ENCODE measurements at regions not wholly inside any gene's neighbourhood (a gene's known extent, or its start where the extent isn't known, plus 50 kb on each side); places are given as distances from the start of the nearest gene placed in this dataset.

- Histone ChIP-seq H2AFZ (ENCODE audit: insufficient read depth, low read length, poor library complexity) (no peak overlapping the region), H2AK5ac (ENCODE audit: low read length) (no peak overlapping the region), H3K4ac (ENCODE audit: low read depth, low read length) (no peak overlapping the region), H2BK120ac (ENCODE audit: insufficient read depth, low read length, poor library complexity) (no peak overlapping the region), H4K12ac (ENCODE audit: low read depth, low read length) (no peak overlapping the region), H4K91ac (ENCODE audit: low read depth, low read length) (no peak overlapping the region), H3K4me3 (ENCODE audit: low read depth, low read length) (no peak overlapping the region), H3K23ac (ENCODE audit: low read length) (no peak overlapping the region), H3K79me2 (ENCODE audit: control insufficient read depth, insufficient read depth, low read length, poor library complexity) (no peaks in the 10 kb centered on the region), H3K36me3 (ENCODE audit: control insufficient read depth in 1 of 2, insufficient read depth in 2 of 2, low read length in 2 of 2) (no peaks in the 10 kb centered on the region), H3K27ac (ENCODE audit: low read depth, low read length) (no peak overlapping the region), H3K9me3 (ENCODE audit: insufficient read depth, low read depth, low read length) (peaks cover 2% of the 10 kb centered on the region), H3K14ac (ENCODE audit: low read length) (no peak overlapping the region), H2BK12ac (ENCODE audit: low read length) (no peak overlapping the region), H2BK5ac (ENCODE audit: low read depth, low read length, poor library complexity) (no peak overlapping the region), H3K9ac (ENCODE audit: low read length) (no peak overlapping the region), H3K4me1 (ENCODE audit: control insufficient read depth in 1 of 2, insufficient read depth in 2 of 2, low read length in 2 of 2) (no peaks in the 10 kb centered on the region), H3K27me3 (ENCODE audit: insufficient read depth, low read length) (no peaks in the 10 kb centered on the region), H3K79me1 (ENCODE audit: low read length) (no peaks in the 10 kb centered on the region), H3K4me2 (ENCODE audit: low read length) (no peak overlapping the region), H3K18ac (ENCODE audit: low read length) (no peak overlapping the region), H4K8ac (ENCODE audit: low read depth, low read length) (no peak overlapping the region)
- no peak for DNase-seq
- WGBS (ENCODE audit: extremely low coverage, insufficient coverage, insufficient read length), result no CpG with 5 or more reads among the region's 3 CpGs
Measured at GRCh38 chr5:163190283-163190682, 247.1 kb upstream of the CCNG1 start.

- Histone ChIP-seq H3K79me1 (ENCODE audit: low read length) (no peaks in the 10 kb centered on the region), H3K4me2 (ENCODE audit: low read length) (no peak overlapping the region), H3K9me3 (ENCODE audit: insufficient read depth, low read depth, low read length) (peaks cover 2% of the 10 kb centered on the region), H3K4ac (ENCODE audit: low read depth, low read length) (no peak overlapping the region), H3K9ac (ENCODE audit: low read length) (no peak overlapping the region), H2AK5ac (ENCODE audit: low read length) (no peak overlapping the region), H3K23ac (ENCODE audit: low read length) (no peak overlapping the region), H4K91ac (ENCODE audit: low read depth, low read length) (no peak overlapping the region), H3K27me3 (ENCODE audit: insufficient read depth, low read length) (no peaks in the 10 kb centered on the region), H4K12ac (ENCODE audit: low read depth, low read length) (no peak overlapping the region), H2AFZ (ENCODE audit: insufficient read depth, low read length, poor library complexity) (no peak overlapping the region), H4K8ac (ENCODE audit: low read depth, low read length) (no peak overlapping the region), H3K4me1 (ENCODE audit: control insufficient read depth in 1 of 2, insufficient read depth in 2 of 2, low read length in 2 of 2) (no peaks in the 10 kb centered on the region), H3K4me3 (ENCODE audit: low read depth, low read length) (no peak overlapping the region), H3K14ac (ENCODE audit: low read length) (no peak overlapping the region), H3K79me2 (ENCODE audit: control insufficient read depth, insufficient read depth, low read length, poor library complexity) (no peaks in the 10 kb centered on the region), H2BK12ac (ENCODE audit: low read length) (no peak overlapping the region), H2BK5ac (ENCODE audit: low read depth, low read length, poor library complexity) (no peak overlapping the region), H3K27ac (ENCODE audit: low read depth, low read length) (no peak overlapping the region), H2BK120ac (ENCODE audit: insufficient read depth, low read length, poor library complexity) (no peak overlapping the region), H3K18ac (ENCODE audit: low read length) (no peak overlapping the region), H3K36me3 (ENCODE audit: control insufficient read depth in 1 of 2, insufficient read depth in 2 of 2, low read length in 2 of 2) (no peaks in the 10 kb centered on the region)
- DNase-seq, result no peak
- no CpG with 5 or more reads among the region's 1 CpG for WGBS (ENCODE audit: extremely low coverage, insufficient coverage, insufficient read length)
Measured at GRCh38 chr5:163190784-163191183, 246.6 kb upstream of the CCNG1 start.

- H2BK5ac ChIP-seq (ENCODE audit: low read depth, low read length, poor library complexity), result no peak overlapping the region
- H2BK12ac ChIP-seq (ENCODE audit: low read length), result no peak overlapping the region
- H3K4ac ChIP-seq (ENCODE audit: low read depth, low read length), result no peak overlapping the region
- H4K91ac ChIP-seq (ENCODE audit: low read depth, low read length), result no peak overlapping the region
- H3K27me3 ChIP-seq (ENCODE audit: insufficient read depth, low read length), result no peaks in the 10 kb centered on the region
- H3K27ac ChIP-seq (ENCODE audit: low read depth, low read length), result no peak overlapping the region
- no peak overlapping the region for H2BK120ac ChIP-seq (ENCODE audit: insufficient read depth, low read length, poor library complexity)
- no peaks in the 10 kb centered on the region for H3K4me1 ChIP-seq (ENCODE audit: control insufficient read depth in 1 of 2, insufficient read depth in 2 of 2, low read length in 2 of 2)
- no peak overlapping the region for H2AFZ ChIP-seq (ENCODE audit: insufficient read depth, low read length, poor library complexity)
- H2AK5ac ChIP-seq (ENCODE audit: low read length), result no peak overlapping the region
- no peaks in the 10 kb centered on the region for H3K79me1 ChIP-seq (ENCODE audit: low read length)
- H3K9ac ChIP-seq (ENCODE audit: low read length), result no peak overlapping the region
- no peaks in the 10 kb centered on the region for H3K9me3 ChIP-seq (ENCODE audit: insufficient read depth, low read depth, low read length)
- H3K18ac ChIP-seq (ENCODE audit: low read length), result no peak overlapping the region
- no peaks in the 10 kb centered on the region for H3K36me3 ChIP-seq (ENCODE audit: control insufficient read depth in 1 of 2, insufficient read depth in 2 of 2, low read length in 2 of 2)
- H3K79me2 ChIP-seq (ENCODE audit: control insufficient read depth, insufficient read depth, low read length, poor library complexity), result no peaks in the 10 kb centered on the region
- no peak overlapping the region for H4K12ac ChIP-seq (ENCODE audit: low read depth, low read length)
- no peak overlapping the region for H3K23ac ChIP-seq (ENCODE audit: low read length)
- WGBS (ENCODE audit: extremely low coverage, insufficient coverage, insufficient read length), result no CpG with 5 or more reads among the region's 7 CpGs
- H3K4me3 ChIP-seq (ENCODE audit: low read depth, low read length), result no peak overlapping the region
- no peak overlapping the region for H3K4me2 ChIP-seq (ENCODE audit: low read length)
- H4K8ac ChIP-seq (ENCODE audit: low read depth, low read length), result no peak overlapping the region
- DNase-seq, result no peak
- no peak overlapping the region for H3K14ac ChIP-seq (ENCODE audit: low read length)
Measured at GRCh38 chr5:163193886-163194285, 243.5 kb upstream of the CCNG1 start.

GRCh38 chr5:163205645-163206044, 231.8 kb upstream of the CCNG1 start:
- Histone ChIP-seq H4K8ac (ENCODE audit: low read depth, low read length) (no peak overlapping the region), H3K27me3 (ENCODE audit: insufficient read depth, low read length) (no peaks in the 10 kb centered on the region), H3K36me3 (ENCODE audit: control insufficient read depth in 1 of 2, insufficient read depth in 2 of 2, low read length in 2 of 2) (no peaks in the 10 kb centered on the region), H3K4me1 (ENCODE audit: control insufficient read depth in 1 of 2, insufficient read depth in 2 of 2, low read length in 2 of 2) (no peaks in the 10 kb centered on the region), H4K12ac (ENCODE audit: low read depth, low read length) (no peak overlapping the region), H3K9me3 (ENCODE audit: insufficient read depth, low read depth, low read length) (no peaks in the 10 kb centered on the region), H3K4ac (ENCODE audit: low read depth, low read length) (no peak overlapping the region), H4K91ac (ENCODE audit: low read depth, low read length) (no peak overlapping the region), H3K18ac (ENCODE audit: low read length) (no peak overlapping the region), H2AFZ (ENCODE audit: insufficient read depth, low read length, poor library complexity) (no peak overlapping the region), H2BK5ac (ENCODE audit: low read depth, low read length, poor library complexity) (no peak overlapping the region), H3K79me1 (ENCODE audit: low read length) (no peaks in the 10 kb centered on the region), H3K9ac (ENCODE audit: low read length) (no peak overlapping the region), H3K79me2 (ENCODE audit: control insufficient read depth, insufficient read depth, low read length, poor library complexity) (no peaks in the 10 kb centered on the region), H3K27ac (ENCODE audit: low read depth, low read length) (no peak overlapping the region), H2AK5ac (ENCODE audit: low read length) (no peak overlapping the region), H3K14ac (ENCODE audit: low read length) (no peak overlapping the region), H2BK120ac (ENCODE audit: insufficient read depth, low read length, poor library complexity) (no peak overlapping the region), H3K4me3 (ENCODE audit: low read depth, low read length) (no peak overlapping the region), H2BK12ac (ENCODE audit: low read length) (no peak overlapping the region), H3K4me2 (ENCODE audit: low read length) (no peak overlapping the region), H3K23ac (ENCODE audit: low read length) (no peak overlapping the region)
- DNase-seq, result no peak
